ENCODE measurements at regions not wholly inside any gene's neighbourhood (a gene's known extent, or its start where the extent isn't known, plus 50 kb on each side); places are given as distances from the start of the nearest gene placed in this dataset.

GRCh38 chr2:144224472-144224871 lies 295.4 kb downstream of the ZEB2 start:
- Mint-ChIP-seq H3K9me3 (ENCODE audit: unreplicated experiment) (no peaks in the 10 kb centered on the region), H3K27me3 (ENCODE audit: unreplicated experiment) (no peaks in the 10 kb centered on the region), H3K27ac (ENCODE audit: unreplicated experiment) (no peak overlapping the region), H3K36me3 (ENCODE audit: low read depth, unreplicated experiment) (no peaks in the 10 kb centered on the region), H3K4me3 (ENCODE audit: unreplicated experiment) (no peak overlapping the region), H3K4me1 (ENCODE audit: unreplicated experiment) (peaks cover 13% of the 10 kb centered on the region)
- DNase-seq (ENCODE audit: low spot score): no peak
- TF ChIP-seq CTCF (IDR thresholded peaks at IDR 0.05; ENCODE audit: unreplicated experiment): no peak

- TF ChIP-seq CTCF (IDR thresholded peaks at IDR 0.05; ENCODE audit: unreplicated experiment): no peak
- Mint-ChIP-seq H3K36me3 (ENCODE audit: low read depth, unreplicated experiment) (no peaks in the 10 kb centered on the region), H3K27ac (ENCODE audit: unreplicated experiment) (no peak overlapping the region), H3K4me1 (ENCODE audit: unreplicated experiment) (peaks cover 13% of the 10 kb centered on the region), H3K9me3 (ENCODE audit: unreplicated experiment) (no peaks in the 10 kb centered on the region), H3K27me3 (ENCODE audit: unreplicated experiment) (no peaks in the 10 kb centered on the region), H3K4me3 (ENCODE audit: unreplicated experiment) (no peak overlapping the region)
- DNase-seq (ENCODE audit: low spot score): no peak
These were observed 299.9 kb downstream of the ZEB2 start for GRCh38 chr2:144219979-144220378.

- TF ChIP-seq CTCF (IDR thresholded peaks at IDR 0.05; ENCODE audit: unreplicated experiment): no peak
- Mint-ChIP-seq H3K4me3 (ENCODE audit: unreplicated experiment) (no peak overlapping the region), H3K36me3 (ENCODE audit: low read depth, unreplicated experiment) (no peaks in the 10 kb centered on the region), H3K4me1 (ENCODE audit: unreplicated experiment) (peaks cover 13% of the 10 kb centered on the region), H3K27me3 (ENCODE audit: unreplicated experiment) (no peaks in the 10 kb centered on the region), H3K27ac (ENCODE audit: unreplicated experiment) (no peak overlapping the region), H3K9me3 (ENCODE audit: unreplicated experiment) (no peaks in the 10 kb centered on the region)
- DNase-seq (ENCODE audit: low spot score): no peak
These were observed 301.9 kb downstream of the ZEB2 start for GRCh38 chr2:144217853-144218633.

- Mint-ChIP-seq H3K4me1 (ENCODE audit: unreplicated experiment) (peaks cover 13% of the 10 kb centered on the region), H3K36me3 (ENCODE audit: low read depth, unreplicated experiment) (no peaks in the 10 kb centered on the region), H3K9me3 (ENCODE audit: unreplicated experiment) (no peaks in the 10 kb centered on the region), H3K27me3 (ENCODE audit: unreplicated experiment) (no peaks in the 10 kb centered on the region), H3K4me3 (ENCODE audit: unreplicated experiment) (no peak overlapping the region), H3K27ac (ENCODE audit: unreplicated experiment) (no peak overlapping the region)
- no peak for TF ChIP-seq CTCF (IDR thresholded peaks at IDR 0.05; ENCODE audit: unreplicated experiment)
- no peak for DNase-seq (ENCODE audit: low spot score)
These were observed 303.9 kb downstream of the ZEB2 start for GRCh38 chr2:144215701-144216675.
